HepG2 (cell line): ENCODE measurements at regions not wholly inside any gene's neighbourhood (a gene's known extent, or its start where the extent isn't known, plus 50 kb on each side); places are given as distances from the start of the nearest gene placed in this dataset.

Experiments used
- ATAC-seq: fragments of 200-7000 bp; cut with Tn5 transposase; 3 replicates; pipeline ENCODE4 v1.9.1; 2020; ENCODE audit warnings: mild to moderate bottlenecking, moderate library complexity
- BruUV-seq: library from RNA; stranded (reverse); fragments of 400-500 nt; replicated peaks from 2 replicates; lab custom pipeline; 2021; lab: Mats Ljungman, UMichigan
- CTCF ChIA-PET: fragments of 300-600 bp; formaldehyde crosslinking; extraction: SDS; loops from one replicate; lab custom pipeline; 2021; ENCODE audit warnings: low total read pairs, inconsistent platforms, low intra/inter-chr PET ratio; lab: Yijun Ruan, JAX
- POLR2A ChIA-PET: fragments of 350-600 bp; sonication (Branson Sonifier 250); formaldehyde crosslinking; loops from one replicate; lab custom pipeline; 2020; ENCODE audit warnings: antibody characterized with exemption, inconsistent platforms; lab: Yijun Ruan, JAX
- DNase-seq: peaks from one replicate; pipeline ENCODE4 v3.0.0-alpha.2; 2015; ENCODE audit warnings: low spot score
- FAIRE-seq: peaks from 3 replicates; lab custom pipeline; 2011; peaks lifted over from hg19 to GRCh38; lab: Jason Lieb, UNC
- H2AFZ ChIP-seq: one replicate; pipeline ENCODE4 v1.6.1; 2011; ENCODE audit warnings: low read length, inconsistent platforms
- H3K27ac ChIP-seq: fragments of 300-600 bp; 3 replicates; pipeline ENCODE4 v1.8.0; 2011; ENCODE audit warnings: mixed run types, mild to moderate bottlenecking, mixed read lengths, low read length, inconsistent platforms; ENCODE audit not compliant: insufficient read depth; ENCODE audit errors: extremely low read length
- H3K27me3 ChIP-seq, 2 experiments: fragments of 200-600 bp in 1 of 2; 2 replicates in 1 of 2; 3 replicates in 1 of 2; pipeline versions ENCODE4 v1.6.0 to v1.8.0; 2011; ENCODE audit warnings: low read length in 2 of 2, mild to moderate bottlenecking in 2 of 2, moderate library complexity in 2 of 2, inconsistent platforms in 1 of 2; ENCODE audit not compliant: insufficient read depth in 2 of 2, control insufficient read depth in 1 of 2
- H3K36me3 ChIP-seq, 2 experiments: fragments of 200-600 bp in 1 of 2; replicated peaks in 1 of 2; 2 replicates in 1 of 2; 3 replicates in 1 of 2; pipeline versions ENCODE4 v1.5.1 to v1.8.0; 2011; ENCODE audit warnings: low read length in 2 of 2, inconsistent platforms in 1 of 2; ENCODE audit not compliant: insufficient read depth in 2 of 2, control insufficient read depth in 1 of 2
- H3K4me1 ChIP-seq: 2 replicates; pipeline ENCODE4 v1.5.1; 2012; ENCODE audit warnings: low read length, inconsistent platforms; ENCODE audit not compliant: insufficient read depth
- H3K4me2 ChIP-seq: 2 replicates; pipeline ENCODE4 v1.6.0; 2011; ENCODE audit warnings: low read depth, low read length, inconsistent platforms
- H3K4me3 ChIP-seq, 3 experiments: fragments of 200-600 bp in 1 of 3; sonication (generic), shearing (Covaris generic) in 1 of 3; replicated peaks in 1 of 3; 2 replicates each; pipeline ENCODE4 v1.5.1; 2011 to 2016; ENCODE audit warnings: low read length in 3 of 3, inconsistent platforms in 2 of 3, low read depth in 2 of 3, mild to moderate bottlenecking in 2 of 3, control low read depth in 1 of 3, mixed read lengths in 1 of 3; ENCODE audit not compliant: insufficient read depth in 1 of 3
- H3K79me2 ChIP-seq: one replicate; pipeline ENCODE4 v1.6.1; 2011; ENCODE audit warnings: low read length, inconsistent platforms; ENCODE audit not compliant: insufficient read depth
- H3K9ac ChIP-seq: 2 replicates; pipeline ENCODE4 v1.6.0; 2011; ENCODE audit warnings: mild to moderate bottlenecking, low read depth, low read length, inconsistent platforms; ENCODE audit not compliant: insufficient read depth
- H3K9me3 ChIP-seq: 2 replicates; pipeline ENCODE4 v1.5.1; 2012; ENCODE audit warnings: mild to moderate bottlenecking, low read length
- H4K20me1 ChIP-seq: 2 replicates; pipeline ENCODE4 v1.6.0; 2011; ENCODE audit warnings: inconsistent platforms, mild to moderate bottlenecking, low read length, moderate library complexity; ENCODE audit not compliant: insufficient read depth
- DNMT3B ChIP-seq: conservative IDR thresholded peaks from 2 replicates; pipeline ENCODE4 v1.6.1; 2016; ENCODE audit warnings: missing biosample characterization, control low read depth
- FOXK2 ChIP-seq: fragments of 450-650 bp; IDR thresholded peaks from 2 replicates; pipeline ENCODE4 v1.6.1; 2016
- HDAC6 ChIP-seq: fragments of 200-600 bp; sonication (generic); IDR thresholded peaks from 2 replicates; pipeline ENCODE4 v1.7.0; 2017; ENCODE audit warnings: mild to moderate bottlenecking, antibody characterized with exemption, low read length, low read depth
- KDM4B ChIP-seq: sonication (generic); formaldehyde crosslinking; IDR thresholded peaks from 2 replicates; pipeline ENCODE4 v1.4.0; 2020; ENCODE audit warnings: missing genetic modification reagents
- MTA1 ChIP-seq: sonication (generic); formaldehyde crosslinking; IDR thresholded peaks from 2 replicates; pipeline ENCODE4 v1.4.0; 2020; ENCODE audit warnings: missing genetic modification reagents, mild to moderate bottlenecking, borderline replicate concordance
- PBX3 ChIP-seq: sonication (generic); formaldehyde crosslinking; IDR thresholded peaks from 2 replicates; pipeline ENCODE4 v1.8.1; 2023; ENCODE audit warnings: missing genetic modification reagents, inconsistent platforms, borderline replicate concordance
- RNF219 ChIP-seq: sonication (generic); formaldehyde crosslinking; IDR thresholded peaks from 2 replicates; pipeline ENCODE4 v1.5.0; 2020; ENCODE audit warnings: mild to moderate bottlenecking, missing genetic modification reagents
- SAFB2 ChIP-seq: sonication (generic); formaldehyde crosslinking; IDR thresholded peaks from 2 replicates; pipeline ENCODE4 v1.5.1; 2020; ENCODE audit warnings: missing genetic modification reagents, low read depth, mild to moderate bottlenecking, borderline replicate concordance
- TSC22D2 ChIP-seq: sonication (generic); formaldehyde crosslinking; IDR thresholded peaks from 2 replicates; pipeline ENCODE4 v1.5.1; 2020; ENCODE audit warnings: missing genetic modification reagents, mild to moderate bottlenecking, borderline replicate concordance
- ZBTB26 ChIP-seq: IDR thresholded peaks from 2 replicates; pipeline ENCODE4 v1.6.1; 2016; ENCODE audit warnings: missing compliant biosample characterization, missing genetic modification reagents, borderline replicate concordance
- ZBTB7A ChIP-seq: sonication (generic); formaldehyde crosslinking; IDR thresholded peaks from 2 replicates; pipeline ENCODE4 v1.8.0; 2022; ENCODE audit warnings: mild to moderate bottlenecking, missing genetic modification reagents
- ZNF367 ChIP-seq: sonication (generic); formaldehyde crosslinking; IDR thresholded peaks from 2 replicates; pipeline ENCODE4 v1.4.0; 2020; ENCODE audit warnings: missing genetic modification reagents, borderline replicate concordance
- ZNF619 ChIP-seq: sonication (generic); formaldehyde crosslinking; IDR thresholded peaks from 2 replicates; pipeline ENCODE4 v1.4.0; 2020; ENCODE audit warnings: mild to moderate bottlenecking, missing genetic modification reagents
- ZNF672 ChIP-seq: sonication (generic); formaldehyde crosslinking; IDR thresholded peaks from 2 replicates; pipeline ENCODE4 v1.8.1; 2022; ENCODE audit warnings: missing genetic modification reagents
- WGBS: methylation state at CpG from one replicate; pipeline ENCODE4 v1.1.6; 2017; ENCODE audit warnings: low lambda C conversion rate; 5-methylcytosine and 5-hydroxymethylcytosine counted together
- in situ Hi-C: cut with HindIII; loops from 2 replicates; pipeline ENCODE4 v1.10.0; 2017; ENCODE audit warnings: low pct_unique_long_range_greater_than_20kb; ENCODE audit not compliant: extremely low pct_ligation_motif_present
- intact Hi-C: fragments of 100-400 bp; cut with micrococcal nuclease; formaldehyde crosslinking; loops from one replicate; pipeline ENCODE4 v1.10.0; 2022; ENCODE audit not compliant: unreplicated experiment
- TF ChIP-seq, protein P1 (sequence below): sonication (generic); formaldehyde crosslinking; IDR thresholded peaks from 2 replicates; pipeline ENCODE4 v1.5.0; 2020; ENCODE audit warnings: missing genetic modification reagents
- TF ChIP-seq, protein P2 (sequence below): IDR thresholded peaks from 2 replicates; pipeline ENCODE4 v1.6.1; 2016; ENCODE audit warnings: low read depth, borderline replicate concordance
- TF ChIP-seq, protein P3 (sequence below): IDR thresholded peaks from 2 replicates; pipeline ENCODE4 v1.6.1; 2012; ENCODE audit warnings: low read depth, low read length, improper control_type of control experiment

DNA sequence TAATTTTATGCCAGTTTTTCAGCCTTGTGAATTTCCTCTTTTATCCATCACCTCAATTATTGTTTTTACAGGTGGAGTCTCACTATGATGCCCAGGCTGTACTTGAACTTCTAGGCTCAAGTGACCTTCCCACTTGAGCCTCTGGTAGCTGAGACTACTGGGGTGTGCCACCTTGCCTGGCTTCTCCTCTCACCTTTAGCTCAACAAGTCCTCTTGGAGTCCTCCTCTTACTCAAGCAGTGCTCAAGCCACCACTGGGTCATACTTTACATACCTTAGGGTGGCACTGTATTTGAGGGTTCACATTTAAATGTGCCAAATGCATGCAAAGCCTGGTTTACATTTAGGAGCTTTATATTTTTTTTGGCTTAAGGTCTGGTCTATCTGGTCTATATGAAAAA lies 350.1 kb upstream of the MCTP2 start (continued):
- no peak for TF ChIP-seq ZBTB26 (CRISPR knock-in tag)
- TF ChIP-seq ZNF672 (CRISPR knock-in tag) = no peak
- no peak for TF ChIP-seq ZBTB7A (CRISPR knock-in tag)
- TF ChIP-seq, all 625 proteins: peak for 0

- no peak overlapping the region for H3K9ac ChIP-seq
- no peak overlapping the region for H3K4me3 ChIP-seq
- no peak for ATAC-seq
- CTCF ChIA-PET = no interaction called here
- WGBS = 0% methylated on average over 1 of the region's 1 CpG
- no peaks in the 10 kb centered on the region for H3K27me3 ChIP-seq
- in situ Hi-C loops (no loop called here), intact Hi-C loops (no loop called here)
- no peak overlapping the region for H3K4me2 ChIP-seq
- no peak overlapping the region for H3K27ac ChIP-seq
- H3K9me3 ChIP-seq = no peaks in the 10 kb centered on the region
- H3K36me3 ChIP-seq = no peaks in the 10 kb centered on the region
- H2AFZ ChIP-seq = no peak overlapping the region
- BruUV-seq = no TSS peak
- no peaks in the 10 kb centered on the region for H3K4me1 ChIP-seq
- FAIRE-seq = no peak
- H3K79me2 ChIP-seq = no peaks in the 10 kb centered on the region
- no peak for DNase-seq
- POLR2A ChIA-PET = no interaction called here
- no peaks in the 10 kb centered on the region for H4K20me1 ChIP-seq
- TF ChIP-seq PBX3 (CRISPR knock-in tag) (no peak), FOXK2 (no peak), HDAC6 (no peak), ZNF367 (CRISPR knock-in tag) (no peak), TSC22D2 (CRISPR knock-in tag) (no peak), RNF219 (no peak), KDM4B (no peak), SAFB2 (CRISPR knock-in tag) (no peak), ZNF619 (no peak), MTA1 (no peak), DNMT3B (CRISPR knock-in tag) (no peak)
- TF ChIP-seq, protein P1, sequence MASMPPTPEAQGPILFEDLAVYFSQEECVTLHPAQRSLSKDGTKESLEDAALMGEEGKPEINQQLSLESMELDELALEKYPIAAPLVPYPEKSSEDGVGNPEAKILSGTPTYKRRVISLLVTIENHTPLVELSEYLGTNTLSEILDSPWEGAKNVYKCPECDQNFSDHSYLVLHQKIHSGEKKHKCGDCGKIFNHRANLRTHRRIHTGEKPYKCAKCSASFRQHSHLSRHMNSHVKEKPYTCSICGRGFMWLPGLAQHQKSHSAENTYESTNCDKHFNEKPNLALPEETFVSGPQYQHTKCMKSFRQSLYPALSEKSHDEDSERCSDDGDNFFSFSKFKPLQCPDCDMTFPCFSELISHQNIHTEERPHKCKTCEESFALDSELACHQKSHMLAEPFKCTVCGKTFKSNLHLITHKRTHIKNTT (CRISPR knock-in tag) = no peak
- TF ChIP-seq, protein P2, sequence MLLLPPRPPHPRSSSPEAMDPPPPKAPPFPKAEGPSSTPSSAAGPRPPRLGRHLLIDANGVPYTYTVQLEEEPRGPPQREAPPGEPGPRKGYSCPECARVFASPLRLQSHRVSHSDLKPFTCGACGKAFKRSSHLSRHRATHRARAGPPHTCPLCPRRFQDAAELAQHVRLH (CRISPR knock-in tag) = no peak
- TF ChIP-seq, protein P3, sequence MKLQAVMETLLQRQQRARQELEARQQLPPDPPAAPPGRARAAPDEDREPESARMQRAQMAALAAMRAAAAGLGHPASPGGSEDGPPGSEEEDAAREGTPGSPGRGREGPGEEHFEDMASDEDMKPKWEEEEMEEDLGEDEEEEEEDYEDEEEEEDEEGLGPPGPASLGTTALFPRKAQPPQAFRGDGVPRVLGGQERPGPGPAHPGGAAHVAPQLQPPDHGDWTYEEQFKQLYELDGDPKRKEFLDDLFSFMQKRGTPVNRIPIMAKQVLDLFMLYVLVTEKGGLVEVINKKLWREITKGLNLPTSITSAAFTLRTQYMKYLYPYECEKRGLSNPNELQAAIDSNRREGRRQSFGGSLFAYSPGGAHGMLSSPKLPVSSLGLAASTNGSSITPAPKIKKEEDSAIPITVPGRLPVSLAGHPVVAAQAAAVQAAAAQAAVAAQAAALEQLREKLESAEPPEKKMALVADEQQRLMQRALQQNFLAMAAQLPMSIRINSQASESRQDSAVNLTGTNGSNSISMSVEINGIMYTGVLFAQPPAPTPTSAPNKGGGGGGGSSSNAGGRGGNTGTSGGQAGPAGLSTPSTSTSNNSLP = no peak
Measured at GRCh38 chr15:93880358-93880757, 351.0 kb upstream of the MCTP2 start.
